ENCODE measurements at regions not wholly inside any gene's neighbourhood (a gene's known extent, or its start where the extent isn't known, plus 50 kb on each side); places are given as distances from the start of the nearest gene placed in this dataset.

- TF ChIP-seq THAP12 (CRISPR knock-in tag; IDR thresholded peaks at IDR 0.05) (no peak), ESRRA (IDR thresholded peaks at IDR 0.05; ENCODE audit: borderline replicate concordance, low read depth) (no peak), KAT8 (IDR thresholded peaks at IDR 0.05; ENCODE audit: low read depth) (no peak), SREBF1 (IDR thresholded peaks at IDR 0.05; ENCODE audit: borderline replicate concordance, low read depth, low read length) (no peak)
These were observed 116.0 kb upstream of the LRRN1 start (continued) for GRCh38 chr3:3683261-3683660.

- Histone ChIP-seq H4K20me1 (replicated peaks; ENCODE audit: control insufficient read depth, insufficient read depth, low read length) (no peaks in the 10 kb centered on the region), H2AFZ (ENCODE audit: low read depth, low read length) (no peak overlapping the region), H3K79me2 (ENCODE audit: control insufficient read depth, insufficient read depth, low read length) (no peaks in the 10 kb centered on the region), H3K9ac (ENCODE audit: insufficient read depth in 1 of 2, low read depth in 2 of 2, low read length in 2 of 2) (no peak overlapping the region), H3K27ac (ENCODE audit: extremely low read depth, low read depth, low read length) (no peak overlapping the region), H3K9me1 (ENCODE audit: control insufficient read depth, insufficient read depth, low read length) (no peaks in the 10 kb centered on the region), H3K9me3 (replicated peaks; ENCODE audit: control insufficient read depth, insufficient read depth, low read depth, low read length) (peaks cover 5% of the 10 kb centered on the region; the same call in 1 of the 2 replicates), H3K4me3 (no peak overlapping the region), H3K4me1 (replicated peaks in 1 of 2; ENCODE audit: control insufficient read depth in 2 of 2, insufficient read depth in 2 of 2, low read length in 2 of 2) (no peaks in the 10 kb centered on the region), H3K36me3 (ENCODE audit: control insufficient read depth, insufficient read depth, low read length) (no peaks in the 10 kb centered on the region), H3K4me2 (ENCODE audit: insufficient read depth, low read length) (no peak overlapping the region), H3K27me3 (ENCODE audit: control insufficient read depth in 2 of 2, insufficient read depth in 2 of 2, low read length in 2 of 2) (no peaks in the 10 kb centered on the region)
- FAIRE-seq (no peak), ATAC-seq (no peak), DNase-seq (ENCODE audit: extremely low read depth in 1 of 4, low spot score in 3 of 4) (no peak)
- ChIA-PET CTCF (ENCODE audit: low intra/inter-chr PET ratio) (no interaction called here), POLR2A (no interaction called here)
- intact Hi-C loops (cut with micrococcal nuclease): no loop called here
- in situ Hi-C loops (cut with MboI): no loop called here
- TF ChIP-seq HDAC3 (IDR thresholded peaks at IDR 0.05; ENCODE audit: borderline replicate concordance, partially characterized antibody): no peak
- 0% methylated on average over 1 of the region's 1 CpG for WGBS (ENCODE audit: insufficient coverage, low coverage, missing lambda C conversion rate)
- no TSS peak for BruUV-seq (replicated peaks)
These were observed 123.4 kb upstream of the LRRN1 start for GRCh38 chr3:3675801-3676200.

Data from K562 (cell line).